HepG2 (cell line): ENCODE measurements at regions not wholly inside any gene's neighbourhood (a gene's known extent, or its start where the extent isn't known, plus 50 kb on each side); places are given as distances from the start of the nearest gene placed in this dataset.

Experiments
- CTCF ChIP-seq: sonication (generic); formaldehyde crosslinking; IDR thresholded peaks from 2 replicates; pipeline ENCODE4 v1.5.0; 2020; ENCODE audit warnings: mild to moderate bottlenecking, missing genetic modification reagents, moderate library complexity
- DR1 ChIP-seq: sonication (generic); formaldehyde crosslinking; IDR thresholded peaks from 2 replicates; pipeline ENCODE4 v1.8.0; 2021; ENCODE audit warnings: mild to moderate bottlenecking, missing genetic modification reagents, inconsistent platforms
- ELF4 ChIP-seq: sonication (generic); formaldehyde crosslinking; IDR thresholded peaks from 2 replicates; pipeline ENCODE4 v1.5.0; 2020; ENCODE audit warnings: missing genetic modification reagents, mild to moderate bottlenecking, moderate library complexity, borderline replicate concordance
- FOXK1 ChIP-seq: sonication (generic); formaldehyde crosslinking; IDR thresholded peaks from 2 replicates; pipeline ENCODE4 v1.4.0; 2020; ENCODE audit warnings: low read depth, missing genetic modification reagents, borderline replicate concordance
- FOXP4 ChIP-seq: sonication (generic); formaldehyde crosslinking; IDR thresholded peaks from 2 replicates; pipeline ENCODE4 v1.4.0; 2020; ENCODE audit warnings: missing genetic modification reagents
- NFRKB ChIP-seq: fragments of 450-650 bp; IDR thresholded peaks from 2 replicates; pipeline ENCODE4 v1.6.1; 2017
- PATZ1 ChIP-seq: sonication (generic); formaldehyde crosslinking; IDR thresholded peaks from 2 replicates; pipeline ENCODE4 v1.4.0; 2020; ENCODE audit warnings: missing genetic modification reagents
- POLR2A ChIP-seq, 2 experiments: IDR thresholded peaks; 2 replicates each; pipeline ENCODE4 v1.6.1; 2011; ENCODE audit warnings: low read depth in 2 of 2, low read length in 2 of 2, mild to moderate bottlenecking in 1 of 2, moderate library complexity in 1 of 2; ENCODE audit not compliant: insufficient read depth in 1 of 2
- ZBTB1 ChIP-seq: sonication (generic); formaldehyde crosslinking; IDR thresholded peaks from 2 replicates; pipeline ENCODE4 v1.4.0; 2020; ENCODE audit warnings: missing genetic modification reagents, borderline replicate concordance
- ZBTB4 ChIP-seq: sonication (generic); formaldehyde crosslinking; IDR thresholded peaks from 2 replicates; pipeline ENCODE4 v1.4.0; 2020; ENCODE audit warnings: missing genetic modification reagents, mild to moderate bottlenecking, borderline replicate concordance
- ZNF280B ChIP-seq: sonication (generic); formaldehyde crosslinking; IDR thresholded peaks from 2 replicates; pipeline ENCODE4 v1.5.0; 2020; ENCODE audit warnings: missing genetic modification reagents, mild to moderate bottlenecking, borderline replicate concordance

GRCh38 chr10:33817605-33818004 lies 483.1 kb upstream of the NRP1 start:
- no peak for TF ChIP-seq CTCF (CRISPR knock-in tag)
- TF ChIP-seq FOXK1: no peak
- TF ChIP-seq FOXP4 (CRISPR knock-in tag): no peak
- no peak for TF ChIP-seq ELF4 (CRISPR knock-in tag)
- no peak for TF ChIP-seq PATZ1 (CRISPR knock-in tag)
- no peak for TF ChIP-seq NFRKB
- no peak for TF ChIP-seq ZBTB4 (CRISPR knock-in tag)
- no peak for TF ChIP-seq ZBTB1 (CRISPR knock-in tag)
- no peak for TF ChIP-seq DR1
- TF ChIP-seq ZNF280B (CRISPR knock-in tag): no peak
- TF ChIP-seq POLR2A (IDR thresholded peaks at IDR 0.05; ENCODE audit: insufficient read depth in 1 of 2, low read depth in 2 of 2, low read length in 2 of 2): no peak
